Left lung (tissue), 4 donors: ENCODE measurements at regions not wholly inside any gene's neighbourhood (a gene's known extent, or its start where the extent isn't known, plus 50 kb on each side); places are given as distances from the start of the nearest gene placed in this dataset.
A peak's percentile ranks its signal among the peaks of the same experiment; 100 is the strongest.

Experiments
- ATAC-seq: fragments of 200-7000 bp; cut with Tn5 transposase; one replicate; pipeline ENCODE4 v1.9.1; 2020; ENCODE audit warnings: moderate library complexity
- DNase-seq, 4 donors: peaks; one replicate each; pipeline ENCODE4 v3.0.0-alpha.2; 2013 to 2020
- H3K27ac ChIP-seq, 2 donors: fragments of 200-600 bp; sonication (generic) in 1 of 2; one replicate each; pipeline versions ENCODE4 v1.5.0 to v1.8.0; 2020 to 2021
- H3K27me3 ChIP-seq, 2 donors: fragments of 200-600 bp; sonication (generic) in 1 of 2; one replicate each; pipeline versions ENCODE4 v1.5.0 to v1.8.0; 2020 to 2021
- H3K36me3 ChIP-seq, 2 donors: fragments of 200-600 bp; sonication (generic) in 1 of 2; one replicate each; pipeline versions ENCODE4 v1.5.0 to v1.8.0; 2020 to 2021
- H3K4me1 ChIP-seq, 2 donors: fragments of 200-600 bp; one replicate each; pipeline ENCODE4 v1.8.0; 2021
- H3K4me3 ChIP-seq, 2 donors: fragments of 200-600 bp; sonication (generic) in 1 of 2; one replicate each; pipeline versions ENCODE4 v1.5.0 to v1.8.0; 2020 to 2021; ENCODE audit warnings: mild to moderate bottlenecking in 1 of 2
- H3K9me3 ChIP-seq, 2 donors: fragments of 200-600 bp; sonication (generic) in 1 of 2; one replicate each; pipeline versions ENCODE4 v1.5.0 to v1.8.0; 2020 to 2021
- CTCF ChIP-seq, 2 donors: fragments of 200-600 bp; sonication (generic) in 1 of 2; IDR thresholded peaks; one replicate each; pipeline versions ENCODE4 v1.5.0 to v1.8.0; 2021; ENCODE audit warnings: antibody characterized with exemption in 2 of 2
- intact Hi-C, 2 donors: fragments of 100-400 bp; cut with DNase I; formaldehyde crosslinking; loops; one replicate each; pipeline versions ENCODE4 v1.11.2 to v1.14.2; 2022
- donor health status: DM: no; HTN: yes; CAD: no.
- donor health status: DM: no; HTN: no; CAD: no.

- DNase-seq: peak in 2 of 4 donors; percentile 10 to 14
- TF ChIP-seq CTCF (IDR thresholded peaks at IDR 0.05): no peak
- Histone ChIP-seq H3K27ac (no peak overlapping the region), H3K4me3 (no peak overlapping the region), H3K27me3 (no peaks in the 10 kb centered on the region), H3K9me3 (no peaks in the 10 kb centered on the region), H3K4me1 (no peaks in the 10 kb centered on the region), H3K36me3 (no peaks in the 10 kb centered on the region)
- intact Hi-C loops: no loop called here
- no peak for ATAC-seq
These were observed 707.1 kb upstream of the SLIT2 start for GRCh38 chr4:19544446-19545125.

- DNase-seq (no peak), ATAC-seq (no peak)
- Histone ChIP-seq H3K36me3 (no peaks in the 10 kb centered on the region), H3K27ac (no peak overlapping the region), H3K4me1 (no peaks in the 10 kb centered on the region), H3K9me3 (no peaks in the 10 kb centered on the region), H3K4me3 (no peak overlapping the region), H3K27me3 (no peaks in the 10 kb centered on the region)
- no peak for TF ChIP-seq CTCF (IDR thresholded peaks at IDR 0.05)
- intact Hi-C loops: no loop called here
These were observed 710.7 kb upstream of the SLIT2 start for GRCh38 chr4:19540859-19541540.

- Histone ChIP-seq H3K4me1 (no peaks in the 10 kb centered on the region), H3K27ac (no peak overlapping the region), H3K36me3 (no peaks in the 10 kb centered on the region), H3K4me3 (no peak overlapping the region), H3K27me3 (no peaks in the 10 kb centered on the region), H3K9me3 (no peaks in the 10 kb centered on the region)
- no peak for DNase-seq
- ATAC-seq: no peak
- intact Hi-C loops: no loop called here
- TF ChIP-seq CTCF (IDR thresholded peaks at IDR 0.05): no peak
These were observed 712.5 kb upstream of the SLIT2 start for GRCh38 chr4:19539201-19539600.

DNA sequence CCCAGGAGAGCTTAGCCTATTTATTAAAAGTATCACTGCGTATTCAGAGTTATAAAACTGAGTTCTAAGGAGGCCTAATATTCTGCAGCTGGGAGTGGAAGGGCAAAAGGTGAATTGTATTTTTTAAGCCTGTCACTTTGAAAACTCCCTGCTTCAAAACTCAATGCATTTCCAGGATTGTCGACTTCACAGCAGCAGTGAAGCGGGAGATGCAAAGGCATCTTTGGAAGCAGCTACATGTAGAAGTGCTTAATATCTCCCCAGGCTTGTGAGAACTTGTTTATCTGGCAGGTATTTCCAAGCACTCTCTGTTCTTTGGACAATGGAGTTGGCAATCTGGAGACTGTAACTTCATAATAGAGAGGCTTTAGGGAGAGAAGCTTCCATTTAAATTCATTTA, 717.5 kb upstream of the SLIT2 start:
- intact Hi-C loops: no loop called here
- Histone ChIP-seq H3K9me3 (no peaks in the 10 kb centered on the region), H3K4me1 (no peaks in the 10 kb centered on the region), H3K4me3 (no peak overlapping the region), H3K27ac (no peak overlapping the region), H3K27me3 (no peaks in the 10 kb centered on the region), H3K36me3 (no peaks in the 10 kb centered on the region)
- TF ChIP-seq CTCF (IDR thresholded peaks at IDR 0.05): no peak
- no peak for ATAC-seq
- DNase-seq: no peak

DNA sequence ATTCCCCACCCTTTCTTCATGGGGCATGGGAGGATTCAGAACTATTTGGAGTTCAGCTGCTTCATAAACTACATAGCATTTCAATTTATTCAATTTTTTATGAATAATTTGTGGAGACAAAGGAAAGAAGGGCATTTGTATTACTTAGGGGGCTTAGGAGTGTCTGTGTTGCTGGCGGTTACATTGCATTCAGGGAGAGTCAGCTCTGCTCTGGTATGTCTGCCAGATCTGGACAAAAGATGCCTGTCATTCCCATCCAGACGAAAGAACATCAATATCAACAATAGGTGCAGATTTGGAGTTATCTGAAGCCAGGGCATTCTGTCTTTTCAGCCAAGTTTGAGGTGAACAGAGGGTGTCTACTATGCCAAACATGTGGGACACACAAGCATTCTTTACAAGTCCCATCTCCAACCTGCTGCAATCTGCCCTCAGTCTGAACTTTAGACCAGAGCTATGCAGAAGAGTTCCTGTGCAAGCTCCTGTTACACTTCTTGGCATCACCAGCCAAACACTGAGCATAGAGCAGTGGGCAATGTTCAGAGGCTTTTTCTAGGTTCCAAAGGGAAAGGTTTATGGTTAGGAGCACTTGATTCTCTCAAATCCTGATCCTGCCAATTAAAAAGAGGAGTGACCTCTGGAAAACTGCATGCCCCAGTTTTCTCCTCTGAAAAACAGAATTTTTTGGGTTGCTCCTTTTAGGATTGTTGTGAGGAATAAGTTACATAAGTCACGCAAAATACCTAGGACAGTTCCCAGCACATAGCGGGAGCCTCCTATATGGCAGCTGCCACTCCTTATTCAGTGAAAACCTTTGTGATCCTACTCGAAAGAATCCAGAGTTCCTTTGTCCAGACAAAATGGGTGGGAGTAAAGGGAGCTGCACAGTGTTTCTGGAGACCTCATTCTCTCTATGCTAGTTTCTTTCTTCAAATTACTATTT, 719.5 kb upstream of the SLIT2 start:
- intact Hi-C loops: no loop called here
- ATAC-seq: no peak
- Histone ChIP-seq H3K9me3 (peaks cover 0 to 12% of the 10 kb centered on the region in 2 donors), H3K4me1 (no peaks in the 10 kb centered on the region), H3K4me3 (no peak overlapping the region), H3K36me3 (no peaks in the 10 kb centered on the region), H3K27ac (no peak overlapping the region), H3K27me3 (no peaks in the 10 kb centered on the region)
- TF ChIP-seq CTCF (IDR thresholded peaks at IDR 0.05): no peak
- DNase-seq: no peak
